AG09319 (cell line): ENCODE measurements at regions not wholly inside any gene's neighbourhood (a gene's known extent, or its start where the extent isn't known, plus 50 kb on each side); places are given as distances from the start of the nearest gene placed in this dataset.

ENCODE experiments used
- DNase-seq: peaks from one replicate; pipeline ENCODE4 v3.0.0-alpha.2; 2010; ENCODE audit warnings: low read depth; ENCODE audit errors: extremely low read depth
- TF ChIP-seq, protein P1 (sequence below): IDR thresholded peaks from 2 replicates; pipeline ENCODE4 v1.5.1; 2011; ENCODE audit warnings: low read depth, mild to moderate bottlenecking, inconsistent platforms, low read length, moderate library complexity

- TF ChIP-seq, protein P1, sequence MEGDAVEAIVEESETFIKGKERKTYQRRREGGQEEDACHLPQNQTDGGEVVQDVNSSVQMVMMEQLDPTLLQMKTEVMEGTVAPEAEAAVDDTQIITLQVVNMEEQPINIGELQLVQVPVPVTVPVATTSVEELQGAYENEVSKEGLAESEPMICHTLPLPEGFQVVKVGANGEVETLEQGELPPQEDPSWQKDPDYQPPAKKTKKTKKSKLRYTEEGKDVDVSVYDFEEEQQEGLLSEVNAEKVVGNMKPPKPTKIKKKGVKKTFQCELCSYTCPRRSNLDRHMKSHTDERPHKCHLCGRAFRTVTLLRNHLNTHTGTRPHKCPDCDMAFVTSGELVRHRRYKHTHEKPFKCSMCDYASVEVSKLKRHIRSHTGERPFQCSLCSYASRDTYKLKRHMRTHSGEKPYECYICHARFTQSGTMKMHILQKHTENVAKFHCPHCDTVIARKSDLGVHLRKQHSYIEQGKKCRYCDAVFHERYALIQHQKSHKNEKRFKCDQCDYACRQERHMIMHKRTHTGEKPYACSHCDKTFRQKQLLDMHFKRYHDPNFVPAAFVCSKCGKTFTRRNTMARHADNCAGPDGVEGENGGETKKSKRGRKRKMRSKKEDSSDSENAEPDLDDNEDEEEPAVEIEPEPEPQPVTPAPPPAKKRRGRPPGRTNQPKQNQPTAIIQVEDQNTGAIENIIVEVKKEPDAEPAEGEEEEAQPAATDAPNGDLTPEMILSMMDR: no peak
- no peak for DNase-seq
Measured at GRCh38 chr6:18748314-18748713, 361.2 kb downstream of the RNF144B start.

DNA sequence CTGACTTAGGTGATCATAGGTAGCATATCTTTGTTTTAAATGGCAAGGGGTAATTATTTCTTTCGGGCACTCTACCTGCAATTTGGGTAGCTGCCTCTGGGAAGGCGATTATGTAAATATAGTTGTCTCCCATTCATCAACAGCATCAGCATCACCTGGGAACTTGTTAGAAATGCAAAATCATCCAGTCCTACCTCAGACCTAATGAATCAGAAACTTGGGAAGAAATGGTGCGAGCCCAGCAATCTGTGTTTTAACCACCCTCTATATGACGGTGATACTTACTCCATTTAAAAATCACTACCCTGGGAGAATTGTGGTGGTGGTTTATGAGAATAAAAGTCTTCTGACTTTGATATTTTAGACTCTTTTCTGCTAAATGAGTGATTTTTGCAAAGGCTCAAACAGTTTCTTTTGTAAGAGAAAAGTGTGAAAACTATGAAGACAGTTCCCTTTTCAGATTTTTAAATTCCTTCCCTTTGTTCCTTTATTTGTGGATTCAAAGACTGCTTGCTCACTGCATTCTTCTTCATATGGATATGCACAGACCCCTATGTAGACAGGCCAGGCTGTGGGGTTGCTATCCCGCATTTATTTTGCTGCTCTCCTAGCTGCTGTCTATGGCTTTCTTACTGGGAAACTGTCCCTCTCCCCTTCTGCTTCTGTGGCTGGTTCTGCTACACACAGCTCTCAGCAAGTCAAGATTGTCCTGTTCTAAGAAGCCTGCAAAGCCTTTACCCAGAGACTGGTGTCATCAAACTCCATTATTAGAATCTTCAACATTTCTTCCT is 365.3 kb downstream of the RNF144B start:
- DNase-seq: no peak

DNA sequence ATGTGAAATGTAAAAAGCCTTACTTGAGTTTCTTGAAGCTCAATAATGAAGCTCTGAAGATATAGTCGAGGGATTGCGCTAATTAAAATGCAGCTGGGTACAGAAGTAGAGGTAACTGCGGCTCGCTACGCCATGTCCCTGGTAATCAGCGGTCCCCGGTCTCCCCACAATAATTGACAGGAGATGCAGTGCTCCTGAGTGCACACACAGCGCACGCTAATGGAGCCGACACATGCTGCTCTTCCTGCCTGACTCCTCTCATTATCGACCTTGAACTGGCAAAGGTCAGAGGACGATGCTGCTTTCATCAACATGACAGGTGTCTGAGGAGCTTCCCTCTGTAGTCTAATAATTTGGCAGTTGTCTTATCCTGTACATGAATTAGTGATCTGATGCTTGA is 365.9 kb downstream of the RNF144B start:
- TF ChIP-seq, protein P1: no peak; the same call in 1 of the 2 replicates
- no peak for DNase-seq

More for the DNA sequence above, 365.3 kb downstream of the RNF144B start:
- TF ChIP-seq, protein P1: no peak

DNA sequence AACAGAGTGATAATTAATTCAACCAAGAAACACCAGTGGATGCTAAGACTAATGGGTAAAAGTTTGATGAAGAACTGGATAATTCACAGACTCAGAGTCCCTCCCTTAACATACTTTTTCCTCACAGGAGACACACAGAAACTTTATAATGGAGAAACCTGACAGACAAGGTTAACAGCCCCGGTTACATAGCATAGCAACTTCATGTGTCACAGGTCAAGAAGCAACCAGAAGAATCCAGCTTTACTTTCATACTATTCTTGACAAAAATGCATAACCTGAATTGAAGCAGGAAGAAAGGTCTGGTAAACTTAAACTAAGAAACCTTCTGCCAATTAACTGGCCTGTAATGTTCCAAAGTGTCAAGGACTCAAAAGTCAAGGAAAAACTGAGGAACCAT is 375.9 kb downstream of the RNF144B start:
- DNase-seq: no peak
- TF ChIP-seq, protein P1: no peak

- no peak for DNase-seq
- TF ChIP-seq, protein P1: no peak
Measured at GRCh38 chr6:18784794-18785193, 397.6 kb downstream of the RNF144B start.

- TF ChIP-seq, protein P1: no peak
Measured at GRCh38 chr6:18785810-18786490, 398.8 kb downstream of the RNF144B start.

DNA sequence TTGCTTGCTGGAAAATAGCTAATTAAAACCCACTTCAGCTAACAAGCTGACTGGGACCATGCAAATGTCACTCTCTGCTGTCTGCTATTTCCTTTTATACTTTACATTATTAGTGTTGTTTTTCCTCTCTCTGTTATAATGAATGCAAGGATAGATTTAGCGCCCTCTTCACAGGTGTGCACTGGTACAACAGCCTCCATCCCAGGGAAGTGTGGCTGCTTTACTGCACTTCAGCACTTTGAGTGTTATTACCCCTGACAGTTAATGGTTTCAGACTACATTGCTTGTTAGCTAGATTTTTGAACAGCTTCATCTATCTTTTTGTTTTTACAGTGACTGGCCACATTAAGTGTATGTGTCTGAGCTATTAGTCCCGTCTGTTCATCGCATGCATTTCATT is 405.7 kb downstream of the RNF144B start:
- TF ChIP-seq, protein P1: no peak
- DNase-seq: no peak

More at GRCh38 chr6:18785810-18786490, 398.8 kb downstream of the RNF144B start:
- DNase-seq: no peak
